NCI-H69 (cell line): ENCODE measurements at regions not wholly inside any gene's neighbourhood (a gene's known extent, or its start where the extent isn't known, plus 50 kb on each side); places are given as distances from the start of the nearest gene placed in this dataset.

Experiments
- DNase-seq: peaks from one replicate; lab custom pipeline; 2025; lab: John Stamatoyannopoulos, UW

GRCh38 chr2:19300961-19301360 is 57.5 kb downstream of the OSR1 start:
- DNase-seq = no peak

GRCh38 chr2:19299522-19299921 is 58.9 kb downstream of the OSR1 start:
- no peak for DNase-seq

- no peak for DNase-seq
These were observed 59.4 kb downstream of the OSR1 start for GRCh38 chr2:19299032-19299431.

- DNase-seq = no peak
These were observed 60.7 kb downstream of the OSR1 start for GRCh38 chr2:19297716-19298115.

GRCh38 chr2:19295998-19296502 is 62.4 kb downstream of the OSR1 start:
- DNase-seq = no peak

DNA sequence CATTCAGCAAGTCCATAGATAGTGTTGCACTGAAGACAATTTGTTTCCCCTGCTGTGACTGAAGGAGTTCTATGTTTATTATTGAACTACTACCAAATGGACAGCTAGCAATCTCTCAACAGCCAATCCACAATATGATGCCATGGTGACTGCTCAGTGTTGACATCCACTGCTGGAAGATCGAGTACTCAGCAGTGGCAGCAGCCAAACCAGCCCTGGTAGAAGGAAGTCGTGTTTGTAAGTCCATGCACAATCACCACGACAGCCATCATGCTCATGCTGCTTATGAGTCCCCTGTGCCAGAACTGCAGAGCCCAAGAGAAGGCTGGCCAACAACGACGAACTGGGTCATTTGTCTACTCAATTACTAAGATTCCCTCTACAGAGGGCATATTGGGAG is 66.4 kb downstream of the OSR1 start:
- DNase-seq = no peak

DNA sequence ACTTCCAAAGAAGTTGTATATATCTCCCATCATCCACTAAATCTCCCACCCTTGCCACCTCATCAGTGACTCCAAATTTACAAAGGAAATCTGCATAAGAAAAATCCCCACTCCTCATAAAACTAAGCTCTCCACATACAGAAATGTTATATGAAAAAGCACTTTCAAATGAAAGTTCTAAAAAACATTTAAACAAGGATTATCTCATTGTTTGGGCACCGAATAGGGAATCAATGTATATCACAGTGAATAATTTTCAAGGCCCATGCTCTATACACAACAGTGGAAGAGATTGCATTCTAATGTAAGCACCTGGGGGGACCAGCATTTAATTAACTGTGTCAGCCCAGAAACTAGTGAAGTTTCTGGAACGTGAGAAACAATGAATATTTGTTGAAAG is 70.1 kb downstream of the OSR1 start:
- no peak for DNase-seq

DNA sequence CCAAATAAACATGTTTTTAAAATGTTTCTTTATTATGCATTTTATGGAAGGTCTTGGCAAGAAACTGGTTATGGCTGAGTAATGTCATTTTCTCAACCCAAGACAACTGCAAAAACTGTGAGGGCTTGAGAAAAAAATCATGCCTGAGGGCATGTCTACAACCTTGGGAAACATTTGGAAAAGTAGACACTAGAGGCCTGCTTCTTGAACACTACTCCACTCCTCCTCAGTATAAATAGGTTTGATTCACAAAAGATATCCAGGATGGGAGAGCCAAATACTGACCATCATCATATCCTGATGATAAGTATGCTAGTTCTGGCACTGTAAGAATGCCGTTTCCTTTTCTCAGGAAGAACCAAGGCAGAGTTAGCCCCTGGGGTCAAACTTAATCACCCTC is 71.1 kb downstream of the OSR1 start:
- no peak for DNase-seq

- no peak for DNase-seq
These were observed 76.1 kb downstream of the OSR1 start for GRCh38 chr2:19282305-19282704.

DNA sequence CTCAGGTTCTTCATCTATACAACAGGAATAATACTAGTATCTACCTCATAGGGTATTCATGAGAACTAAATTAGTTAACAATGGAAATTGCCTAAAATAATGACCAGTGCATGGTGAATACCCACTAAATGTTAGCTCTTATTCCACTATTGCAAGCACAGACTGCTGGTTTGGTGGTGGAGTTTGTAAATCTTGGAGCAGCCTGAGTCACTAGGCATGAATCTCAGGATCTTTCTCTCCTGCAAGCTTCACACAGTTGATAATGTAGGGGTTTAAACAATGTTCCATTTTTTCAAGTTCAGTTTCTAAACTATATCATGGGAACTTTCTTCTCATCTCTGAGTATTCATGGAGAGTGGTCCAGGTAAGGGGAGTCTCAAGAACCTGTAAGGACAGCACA is 84.0 kb downstream of the OSR1 start:
- no peak for DNase-seq

DNA sequence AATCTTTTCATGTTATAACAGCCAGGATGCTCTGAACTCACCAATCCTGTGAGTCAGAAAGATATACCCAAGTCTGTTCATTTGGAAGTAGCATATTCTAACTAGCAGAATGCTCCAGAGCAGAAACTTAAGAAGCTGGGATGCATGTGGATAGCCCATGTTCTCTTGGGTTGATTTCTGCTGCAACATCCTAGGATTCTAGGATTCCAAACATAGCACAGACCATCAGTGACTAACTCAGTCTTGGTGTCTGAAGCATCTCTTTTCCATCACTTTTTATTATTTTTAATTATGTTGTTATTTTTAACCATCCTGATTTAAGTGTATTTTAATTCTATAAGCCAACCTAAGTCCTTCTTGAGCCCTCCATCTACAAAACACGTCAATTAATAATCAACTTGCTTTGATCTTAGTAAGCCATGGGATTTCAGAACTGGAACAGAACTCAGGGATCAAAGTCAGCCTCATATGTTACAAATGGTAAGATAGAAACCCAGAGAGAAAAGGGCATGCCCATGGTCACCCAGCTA is 85.4 kb downstream of the OSR1 start:
- no peak for DNase-seq

DNA sequence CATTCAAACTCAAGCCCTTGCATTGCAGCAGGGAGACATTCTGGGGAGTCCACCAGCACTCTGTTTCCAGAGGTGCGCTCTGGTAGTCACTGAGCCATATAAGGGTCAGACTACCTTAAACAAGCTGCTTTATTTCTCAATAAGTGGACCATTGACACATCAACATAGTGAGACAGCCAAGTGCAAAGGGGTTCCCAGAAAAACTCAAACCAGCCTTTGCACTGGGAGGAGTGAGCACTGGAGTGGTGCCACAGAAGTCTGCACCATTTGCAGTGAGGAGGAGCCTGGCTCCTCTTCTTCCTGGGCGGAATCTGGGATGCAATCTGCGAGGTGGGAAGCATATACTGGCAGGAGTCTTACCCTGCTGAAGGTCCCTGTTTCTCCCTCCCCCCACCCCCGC is 86.4 kb downstream of the OSR1 start:
- no peak for DNase-seq

DNA sequence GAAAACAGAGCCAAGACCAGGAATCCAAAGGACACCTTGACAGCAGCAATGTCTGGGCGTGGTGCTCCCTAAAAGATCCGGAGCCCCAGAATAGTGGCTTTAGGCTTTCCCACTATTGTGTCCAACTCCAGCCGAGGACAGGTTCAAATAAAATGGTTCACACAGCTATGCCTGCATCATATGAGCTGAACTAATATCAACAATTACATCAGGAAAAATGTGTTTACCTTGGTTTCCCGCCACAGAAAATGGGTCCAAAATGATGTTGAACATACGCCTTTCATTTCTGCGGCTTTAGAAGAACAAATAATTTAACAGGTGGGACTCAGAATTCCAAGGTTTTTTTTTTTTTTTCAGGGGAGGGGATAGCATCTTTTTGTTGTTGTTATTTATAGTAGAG is 93.6 kb downstream of the OSR1 start:
- DNase-seq = no peak

DNA sequence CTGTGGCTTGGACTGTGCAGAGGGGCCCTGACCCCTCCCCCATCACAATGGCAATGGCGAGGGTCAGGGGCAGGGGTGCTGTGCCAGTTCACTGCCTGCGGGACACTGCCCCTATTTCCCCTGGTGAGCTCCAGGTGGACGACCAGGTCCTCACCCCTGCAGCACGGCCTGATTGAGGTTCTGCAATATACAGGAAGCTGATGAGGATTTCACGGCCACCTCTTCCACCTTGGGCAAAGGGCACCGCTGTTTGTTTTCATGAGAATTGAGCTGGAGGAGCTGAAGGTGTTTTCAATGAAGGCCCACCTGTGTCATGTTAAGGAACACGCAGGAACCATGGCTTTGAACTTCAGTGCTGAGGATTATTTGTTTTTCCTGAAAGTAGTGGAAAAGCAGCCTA is 96.3 kb downstream of the OSR1 start:
- DNase-seq = no peak

GRCh38 chr2:19261061-19261460 is 97.4 kb downstream of the OSR1 start:
- no peak for DNase-seq

- DNase-seq = no peak
These were observed 102.3 kb downstream of the OSR1 start for GRCh38 chr2:19256121-19256601.

GRCh38 chr2:19255481-19255880 is 102.9 kb downstream of the OSR1 start:
- DNase-seq = no peak

DNA sequence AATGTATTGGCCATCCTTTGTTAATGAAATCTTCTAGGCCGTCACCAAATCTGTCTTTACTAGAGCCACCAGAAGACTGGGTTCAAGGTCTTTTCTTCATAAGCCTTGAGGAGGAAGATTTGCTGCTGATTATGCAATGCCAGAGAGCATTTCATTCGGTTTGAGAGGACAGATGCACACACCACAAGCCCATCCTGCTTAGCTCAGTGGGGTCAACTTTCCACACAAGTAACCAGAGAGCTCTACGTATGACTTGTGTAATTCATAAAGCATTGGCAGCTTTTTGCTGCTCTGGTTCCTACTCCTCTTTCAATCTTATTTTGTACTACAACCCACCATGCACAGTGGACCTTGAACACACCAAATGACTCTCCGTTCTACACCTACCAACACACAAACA is 106.9 kb downstream of the OSR1 start:
- DNase-seq = no peak

DNA sequence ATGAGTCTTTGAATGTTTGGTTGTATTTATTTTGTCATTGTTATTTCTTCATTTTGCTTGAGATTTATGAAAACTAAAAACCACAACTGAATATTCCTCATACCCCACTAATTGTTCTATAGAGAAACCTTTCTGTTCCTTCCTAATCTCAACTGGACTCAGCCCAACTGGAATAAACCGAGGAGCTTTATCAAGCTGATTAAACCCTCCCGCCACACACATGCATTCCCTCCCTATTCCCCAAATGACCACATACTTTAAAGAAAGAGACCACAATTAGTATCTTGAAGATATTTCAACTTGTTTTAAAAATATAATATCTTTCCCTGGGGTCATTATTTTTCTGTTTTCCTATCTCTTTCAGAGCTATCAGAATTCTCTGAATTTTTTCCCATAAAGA is 107.5 kb downstream of the OSR1 start:
- no peak for DNase-seq

DNA sequence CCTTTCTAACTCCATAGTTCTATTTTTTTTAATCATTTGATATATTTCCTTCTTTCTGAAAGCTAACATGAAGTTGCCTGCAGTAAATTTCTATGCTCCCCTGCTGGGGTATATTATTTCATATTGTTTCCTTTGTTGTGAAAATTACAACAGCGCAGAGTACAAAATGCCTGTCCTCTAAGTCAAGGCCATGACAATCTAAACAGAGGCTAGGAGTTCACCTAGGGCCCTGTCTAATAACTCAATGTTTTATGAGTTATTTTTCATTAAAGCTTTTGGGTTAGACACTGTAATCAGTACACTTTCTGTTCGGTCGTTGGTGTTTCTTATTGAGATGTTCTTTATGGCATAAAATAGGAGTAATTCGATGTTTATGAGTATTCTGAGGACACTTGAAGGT is 111.2 kb downstream of the OSR1 start:
- no peak for DNase-seq

DNA sequence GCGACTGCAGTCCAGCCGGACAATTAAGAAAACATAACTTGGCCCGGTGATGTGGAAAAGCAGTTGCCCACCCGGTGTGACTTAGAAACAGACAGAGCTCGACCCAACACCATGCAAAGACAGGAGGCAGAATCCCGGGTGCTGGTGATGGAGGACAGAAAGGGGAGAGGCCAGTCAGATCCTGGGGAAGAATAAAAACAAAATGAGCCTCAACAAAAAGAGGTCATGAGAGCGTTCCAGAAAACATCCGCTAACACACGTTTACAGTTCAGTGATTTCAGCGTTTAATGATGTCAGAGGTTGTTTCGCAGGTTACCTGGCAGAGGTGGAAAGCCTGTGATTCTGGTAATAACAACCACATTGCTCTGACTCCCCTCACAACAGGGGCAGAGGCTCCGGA is 111.9 kb downstream of the OSR1 start:
- DNase-seq = no peak

DNA sequence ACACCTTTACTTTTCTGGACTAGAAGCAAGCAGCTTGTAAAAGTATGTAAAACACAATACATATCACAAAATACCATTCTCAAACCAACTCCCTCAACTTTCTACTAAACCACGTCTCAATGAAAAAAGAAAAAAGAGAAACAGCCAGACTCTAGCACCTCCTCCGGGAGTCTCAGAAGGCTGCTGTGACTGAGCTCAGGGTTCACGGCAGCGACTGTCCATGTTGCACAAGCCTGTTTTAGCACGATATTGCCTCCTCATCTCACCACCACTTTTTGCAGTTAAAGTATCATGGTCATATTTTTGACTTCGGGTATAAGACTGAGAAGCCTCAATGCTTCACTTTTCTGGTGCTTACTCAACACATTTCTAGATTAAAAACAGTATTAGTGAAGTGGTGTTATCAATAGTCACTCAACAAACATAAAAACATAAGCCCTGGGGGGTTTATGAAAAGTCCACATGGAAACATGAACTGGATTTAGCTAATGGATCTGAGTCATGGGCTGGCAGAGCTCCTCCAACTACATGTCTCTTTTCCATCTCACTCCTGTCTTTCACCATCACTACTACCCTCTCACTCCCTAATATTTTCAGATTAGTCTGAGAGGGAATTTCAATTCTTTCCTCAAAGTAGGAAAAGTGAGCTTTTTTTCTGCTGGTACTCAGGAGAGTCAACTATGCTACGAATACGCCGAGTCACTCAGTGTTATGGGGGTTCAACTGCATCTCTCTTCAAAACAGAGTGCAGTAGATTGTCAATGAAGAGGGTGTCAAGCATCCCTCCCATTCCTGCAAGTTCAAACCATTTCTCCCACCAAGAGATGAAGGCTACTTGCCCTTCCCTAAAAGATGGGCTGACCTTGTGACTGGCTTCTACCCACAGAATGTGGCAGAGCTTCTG is 113.7 kb downstream of the OSR1 start:
- DNase-seq = no peak

- DNase-seq = no peak
These were observed 119.9 kb downstream of the OSR1 start for GRCh38 chr2:19238440-19239060.
